ENCODE measurements at regions not wholly inside any gene's neighbourhood (a gene's known extent, or its start where the extent isn't known, plus 50 kb on each side); places are given as distances from the start of the nearest gene placed in this dataset.

GRCh38 chr5:117551236-117551635, 976.6 kb upstream of the SEMA6A start:
- no peaks in the 10 kb centered on the region for H3F3A ChIP-seq (ENCODE audit: insufficient read depth, low read length, poor library complexity, severe bottlenecking)
- H2AFZ ChIP-seq (ENCODE audit: low read depth, low read length) = no peak overlapping the region
- TF ChIP-seq POLR2AphosphoS5 (IDR thresholded peaks at IDR 0.05) = no peak
- no peak for TF ChIP-seq TAF1 (IDR thresholded peaks at IDR 0.05; ENCODE audit: low read depth)
- no peak for TF ChIP-seq MXI1 (conservative IDR thresholded peaks at IDR 0.05; ENCODE audit: poor library complexity, severe bottlenecking)
- no peak for TF ChIP-seq EZH2 (IDR thresholded peaks at IDR 0.05; ENCODE audit: borderline replicate concordance, insufficient read depth, low read length, poor library complexity, severe bottlenecking)
- TF ChIP-seq EP300 (conservative IDR thresholded peaks at IDR 0.05; ENCODE audit: poor library complexity, severe bottlenecking) = no peak
- no peak for TF ChIP-seq CTCF (IDR thresholded peaks at IDR 0.05; ENCODE audit: poor library complexity, severe bottlenecking)
- no peak for TF ChIP-seq REST (IDR thresholded peaks at IDR 0.05; ENCODE audit: borderline replicate concordance)
- TF ChIP-seq SMC3 (conservative IDR thresholded peaks at IDR 0.05; ENCODE audit: poor library complexity) = no peak
- TF ChIP-seq RAD21 (conservative IDR thresholded peaks at IDR 0.05) = no peak

DNA sequence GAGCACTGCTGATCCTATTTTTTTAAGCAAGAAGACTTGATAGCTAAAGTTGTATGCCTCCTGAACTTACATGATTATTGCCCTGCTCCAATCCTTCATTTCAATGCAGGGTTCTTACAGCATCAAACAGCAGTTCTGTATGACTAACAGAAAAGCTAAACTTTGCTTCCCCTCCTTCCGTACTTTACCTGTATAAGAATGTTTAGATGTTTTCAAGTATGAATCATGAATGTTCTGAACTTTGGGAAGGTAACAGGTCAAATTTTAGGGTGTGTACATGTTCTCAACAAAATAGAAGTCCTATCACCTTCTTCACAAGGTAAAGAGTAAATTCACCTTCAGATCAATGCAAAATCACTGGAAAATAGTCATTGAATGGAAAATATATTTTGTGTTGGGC, 972.6 kb upstream of the SEMA6A start:
- TF ChIP-seq CTCF (IDR thresholded peaks at IDR 0.05; ENCODE audit: poor library complexity, severe bottlenecking) (no peak), POLR2AphosphoS5 (IDR thresholded peaks at IDR 0.05) (no peak), SMC3 (conservative IDR thresholded peaks at IDR 0.05; ENCODE audit: poor library complexity) (no peak), RAD21 (conservative IDR thresholded peaks at IDR 0.05) (no peak), EP300 (conservative IDR thresholded peaks at IDR 0.05; ENCODE audit: poor library complexity, severe bottlenecking) (no peak), MXI1 (conservative IDR thresholded peaks at IDR 0.05; ENCODE audit: poor library complexity, severe bottlenecking) (no peak), EZH2 (IDR thresholded peaks at IDR 0.05; ENCODE audit: borderline replicate concordance, insufficient read depth, low read length, poor library complexity, severe bottlenecking) (no peak), TAF1 (IDR thresholded peaks at IDR 0.05; ENCODE audit: low read depth) (no peak), REST (IDR thresholded peaks at IDR 0.05; ENCODE audit: borderline replicate concordance) (no peak)
- no peaks in the 10 kb centered on the region for H3K9me2 ChIP-seq (ENCODE audit: insufficient read depth, low read length)
- no peaks in the 10 kb centered on the region for H3F3A ChIP-seq (ENCODE audit: insufficient read depth, low read length, poor library complexity, severe bottlenecking)
- no peaks in the 10 kb centered on the region for H3K79me2 ChIP-seq (replicated peaks; ENCODE audit: insufficient read depth, low read length)
- no peak overlapping the region for H3K4me2 ChIP-seq (ENCODE audit: low read length)
- no peaks in the 10 kb centered on the region for H3K9me3 ChIP-seq (ENCODE audit: low read length)
- no peak overlapping the region for H2AFZ ChIP-seq (ENCODE audit: low read depth, low read length)
- H3K36me3 ChIP-seq (ENCODE audit: insufficient read depth, low read length) = no peaks in the 10 kb centered on the region
- no peak overlapping the region for H3K4me3 ChIP-seq (ENCODE audit: low read length)
- no peak overlapping the region for H3K9ac ChIP-seq (ENCODE audit: low read length)
- H3K27me3 ChIP-seq (ENCODE audit: insufficient read depth, low read depth, low read length) = no peaks in the 10 kb centered on the region
- no peak overlapping the region for H3K27ac ChIP-seq (ENCODE audit: low read length)
- no peaks in the 10 kb centered on the region for H4K20me1 ChIP-seq (ENCODE audit: insufficient read depth)

More at GRCh38 chr5:117551236-117551635, 976.6 kb upstream of the SEMA6A start:
- Histone ChIP-seq H3K27me3 (ENCODE audit: insufficient read depth, low read depth, low read length) (no peaks in the 10 kb centered on the region), H3K36me3 (ENCODE audit: insufficient read depth, low read length) (no peaks in the 10 kb centered on the region), H3K27ac (ENCODE audit: low read length) (no peak overlapping the region), H3K9ac (ENCODE audit: low read length) (no peak overlapping the region), H3K79me2 (replicated peaks; ENCODE audit: insufficient read depth, low read length) (no peaks in the 10 kb centered on the region), H3K4me3 (ENCODE audit: low read length) (no peak overlapping the region), H3K4me2 (ENCODE audit: low read length) (no peak overlapping the region), H3K9me2 (ENCODE audit: insufficient read depth, low read length) (no peaks in the 10 kb centered on the region), H3K9me3 (ENCODE audit: low read length) (no peaks in the 10 kb centered on the region), H4K20me1 (ENCODE audit: insufficient read depth) (no peaks in the 10 kb centered on the region)
